Neural cell (in vitro differentiated cells): ENCODE measurements at regions not wholly inside any gene's neighbourhood (a gene's known extent, or its start where the extent isn't known, plus 50 kb on each side); places are given as distances from the start of the nearest gene placed in this dataset.

ENCODE experiments used
- H2AFZ ChIP-seq: fragments of 200-600, 300-800 bp; sonication (generic), shearing (Covaris generic); 2 replicates; pipeline ENCODE4 v1.6.0; 2014; ENCODE audit warnings: low read depth, mild to moderate bottlenecking, antibody characterized with exemption, low read length, moderate library complexity
- H3F3A ChIP-seq: fragments of 200-600 bp; shearing (Covaris generic); 2 replicates; pipeline ENCODE4 v1.6.1; 2016; ENCODE audit warnings: mild to moderate bottlenecking, moderate library complexity, mixed read lengths, antibody characterized with exemption, low read length; ENCODE audit not compliant: insufficient read depth, poor library complexity, severe bottlenecking
- H3K27ac ChIP-seq: fragments of 200-600, 300-800 bp; sonication (generic), shearing (Covaris generic); 2 replicates; pipeline ENCODE4 v1.5.1; 2014; ENCODE audit warnings: mild to moderate bottlenecking, low read length, moderate library complexity
- H3K27me3 ChIP-seq: fragments of 300-800, 200-600 bp; sonication (generic), shearing (Covaris generic); 2 replicates; pipeline ENCODE4 v1.6.0; 2014; ENCODE audit warnings: mild to moderate bottlenecking, low read depth, low read length, moderate library complexity; ENCODE audit not compliant: insufficient read depth
- H3K36me3 ChIP-seq: fragments of 300-800, 200-600 bp; sonication (generic), shearing (Covaris generic); 2 replicates; pipeline ENCODE4 v1.5.1; 2014; ENCODE audit warnings: mild to moderate bottlenecking, antibody characterized with exemption, low read length, moderate library complexity; ENCODE audit not compliant: insufficient read depth
- H3K4me2 ChIP-seq: fragments of 300-800, 200-600 bp; sonication (generic), shearing (Covaris generic); 2 replicates; pipeline ENCODE4 v1.6.0; 2014; ENCODE audit warnings: mild to moderate bottlenecking, low read length
- H3K4me3 ChIP-seq: fragments of 300-800, 200-600 bp; sonication (generic), shearing (Covaris generic); 2 replicates; pipeline ENCODE4 v1.5.1; 2014; ENCODE audit warnings: mild to moderate bottlenecking, low read length, moderate library complexity
- H3K79me2 ChIP-seq: fragments of 200-600 bp; shearing (Covaris generic); replicated peaks from 2 replicates; pipeline ENCODE4 v1.6.0; 2014; ENCODE audit warnings: mild to moderate bottlenecking, low read length, moderate library complexity; ENCODE audit not compliant: insufficient read depth
- H3K9ac ChIP-seq: fragments of 300-800, 200-600 bp; sonication (generic), shearing (Covaris generic); 2 replicates; pipeline ENCODE4 v1.6.1; 2016; ENCODE audit warnings: mild to moderate bottlenecking, low read length, mixed read lengths
- H3K9me2 ChIP-seq: fragments of 200-600 bp; shearing (Covaris generic); 2 replicates; pipeline ENCODE4 v1.6.1; 2016; ENCODE audit warnings: mild to moderate bottlenecking, low read length, mixed read lengths; ENCODE audit not compliant: insufficient read depth
- H3K9me3 ChIP-seq: fragments of 200-600, 300-800 bp; sonication (generic), shearing (Covaris generic); 2 replicates; pipeline ENCODE4 v1.6.1; 2016; ENCODE audit warnings: mild to moderate bottlenecking, mixed run types, low read length, moderate library complexity, mixed read lengths
- H4K20me1 ChIP-seq: fragments of 200-600 bp; shearing (Covaris generic); 2 replicates; pipeline ENCODE4 v1.6.1; 2016; ENCODE audit warnings: mild to moderate bottlenecking, mixed run types; ENCODE audit not compliant: insufficient read depth
- EP300 ChIP-seq: fragments of 450-650 bp; conservative IDR thresholded peaks from 2 replicates; pipeline ENCODE4 v1.6.1; 2014; ENCODE audit warnings: antibody characterized with exemption, mild to moderate bottlenecking, moderate library complexity; ENCODE audit not compliant: poor library complexity, severe bottlenecking
- EZH2 ChIP-seq: fragments of 200-600, 300-800 bp; shearing (Covaris generic), sonication (generic); IDR thresholded peaks from 2 replicates; pipeline ENCODE4 v1.6.1; 2014; ENCODE audit warnings: antibody characterized with exemption, low read length, borderline replicate concordance, mild to moderate bottlenecking; ENCODE audit not compliant: insufficient read depth, poor library complexity, severe bottlenecking
- MXI1 ChIP-seq: fragments of 450-650 bp; conservative IDR thresholded peaks from 2 replicates; pipeline ENCODE4 v1.6.1; 2014; ENCODE audit warnings: antibody characterized with exemption, mild to moderate bottlenecking; ENCODE audit not compliant: poor library complexity, severe bottlenecking
- POLR2AphosphoS5 ChIP-seq: IDR thresholded peaks from 2 replicates; pipeline ENCODE4 v1.6.1; 2012
- RAD21 ChIP-seq: fragments of 450-650 bp; conservative IDR thresholded peaks from 2 replicates; pipeline ENCODE4 v1.6.1; 2014; ENCODE audit warnings: antibody characterized with exemption, mild to moderate bottlenecking, moderate library complexity
- REST ChIP-seq: IDR thresholded peaks from 2 replicates; pipeline ENCODE4 v1.6.1; 2012; ENCODE audit warnings: borderline replicate concordance
- SMC3 ChIP-seq: fragments of 450-650 bp; conservative IDR thresholded peaks from 2 replicates; pipeline ENCODE4 v1.6.1; 2014; ENCODE audit warnings: antibody characterized with exemption, mild to moderate bottlenecking, moderate library complexity; ENCODE audit not compliant: poor library complexity
- TAF1 ChIP-seq: IDR thresholded peaks from 2 replicates; pipeline ENCODE4 v1.6.1; 2012; ENCODE audit warnings: low read depth
- TF ChIP-seq, protein P1 (sequence below): fragments of 450-650 bp; IDR thresholded peaks from 2 replicates; pipeline ENCODE4 v1.5.1; 2014; ENCODE audit warnings: antibody characterized with exemption, mild to moderate bottlenecking, moderate library complexity; ENCODE audit not compliant: poor library complexity, severe bottlenecking

GRCh38 chr5:144880513-144880912 lies 709.8 kb downstream of the KCTD16 start:
- Histone ChIP-seq H3F3A (no peaks in the 10 kb centered on the region), H3K9me3 (no peaks in the 10 kb centered on the region), H3K4me2 (no peak overlapping the region), H3K79me2 (no peaks in the 10 kb centered on the region), H3K4me3 (no peak overlapping the region), H3K36me3 (no peaks in the 10 kb centered on the region), H3K9ac (no peak overlapping the region), H3K27ac (no peak overlapping the region), H2AFZ (no peak overlapping the region), H4K20me1 (no peaks in the 10 kb centered on the region), H3K9me2 (no peaks in the 10 kb centered on the region), H3K27me3 (no peaks in the 10 kb centered on the region)
- TF ChIP-seq RAD21 (no peak), MXI1 (no peak), EZH2 (no peak), SMC3 (no peak), REST (no peak), TAF1 (no peak), EP300 (no peak), POLR2AphosphoS5 (no peak)
- TF ChIP-seq, protein P1, sequence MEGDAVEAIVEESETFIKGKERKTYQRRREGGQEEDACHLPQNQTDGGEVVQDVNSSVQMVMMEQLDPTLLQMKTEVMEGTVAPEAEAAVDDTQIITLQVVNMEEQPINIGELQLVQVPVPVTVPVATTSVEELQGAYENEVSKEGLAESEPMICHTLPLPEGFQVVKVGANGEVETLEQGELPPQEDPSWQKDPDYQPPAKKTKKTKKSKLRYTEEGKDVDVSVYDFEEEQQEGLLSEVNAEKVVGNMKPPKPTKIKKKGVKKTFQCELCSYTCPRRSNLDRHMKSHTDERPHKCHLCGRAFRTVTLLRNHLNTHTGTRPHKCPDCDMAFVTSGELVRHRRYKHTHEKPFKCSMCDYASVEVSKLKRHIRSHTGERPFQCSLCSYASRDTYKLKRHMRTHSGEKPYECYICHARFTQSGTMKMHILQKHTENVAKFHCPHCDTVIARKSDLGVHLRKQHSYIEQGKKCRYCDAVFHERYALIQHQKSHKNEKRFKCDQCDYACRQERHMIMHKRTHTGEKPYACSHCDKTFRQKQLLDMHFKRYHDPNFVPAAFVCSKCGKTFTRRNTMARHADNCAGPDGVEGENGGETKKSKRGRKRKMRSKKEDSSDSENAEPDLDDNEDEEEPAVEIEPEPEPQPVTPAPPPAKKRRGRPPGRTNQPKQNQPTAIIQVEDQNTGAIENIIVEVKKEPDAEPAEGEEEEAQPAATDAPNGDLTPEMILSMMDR: no peak

- Histone ChIP-seq H4K20me1 (no peaks in the 10 kb centered on the region), H3K36me3 (no peaks in the 10 kb centered on the region), H3K4me2 (no peak overlapping the region), H3K27ac (no peak overlapping the region), H3K9ac (no peak overlapping the region), H3F3A (no peaks in the 10 kb centered on the region), H3K9me3 (no peaks in the 10 kb centered on the region), H3K4me3 (no peak overlapping the region), H3K9me2 (no peaks in the 10 kb centered on the region), H2AFZ (no peak overlapping the region), H3K27me3 (no peaks in the 10 kb centered on the region), H3K79me2 (no peaks in the 10 kb centered on the region)
- no peak for TF ChIP-seq EZH2
- TF ChIP-seq, protein P1: no peak
- no peak for TF ChIP-seq POLR2AphosphoS5
- TF ChIP-seq REST: no peak
- no peak for TF ChIP-seq EP300
Measured at GRCh38 chr5:144876990-144877389, 706.3 kb downstream of the KCTD16 start.
